DND-41 (cell line): ENCODE measurements at regions not wholly inside any gene's neighbourhood (a gene's known extent, or its start where the extent isn't known, plus 50 kb on each side); places are given as distances from the start of the nearest gene placed in this dataset.

Experiments
- ATAC-seq: fragments of 200-7000 bp; cut with Tn5 transposase; 3 replicates; pipeline ENCODE4 v1.9.1; 2021; ENCODE audit warnings: low read depth; ENCODE audit not compliant: insufficient read depth
- DNase-seq: peaks from one replicate; pipeline ENCODE4 v3.0.0-alpha.2; 2020
- H2AFZ ChIP-seq: 2 replicates; pipeline ENCODE4 v1.6.0; 2012; ENCODE audit warnings: low read depth, low read length
- H3K27ac ChIP-seq: 2 replicates; pipeline ENCODE4 v1.5.1; 2012; ENCODE audit warnings: low read length, inconsistent platforms
- H3K27me3 ChIP-seq: fragments of 200-600 bp; sonication (generic); 2 replicates; pipeline ENCODE4 v1.6.0; 2012; ENCODE audit warnings: low read length, mild to moderate bottlenecking, inconsistent platforms; ENCODE audit not compliant: insufficient read depth, poor library complexity
- H3K36me3 ChIP-seq: 2 replicates; pipeline ENCODE4 v1.5.1; 2012; ENCODE audit warnings: low read length, inconsistent platforms; ENCODE audit not compliant: insufficient read depth
- H3K4me1 ChIP-seq: 2 replicates; pipeline ENCODE4 v1.5.1; 2012; ENCODE audit warnings: mild to moderate bottlenecking, low read length; ENCODE audit not compliant: insufficient read depth
- H3K4me2 ChIP-seq: 2 replicates; pipeline ENCODE4 v1.6.0; 2012; ENCODE audit warnings: mild to moderate bottlenecking, moderate library complexity, low read length, inconsistent platforms; ENCODE audit not compliant: insufficient read depth
- H3K4me3 ChIP-seq, 2 experiments: fragments of 200-600 bp in 1 of 2; shearing (Covaris generic) in 1 of 2; 2 replicates each; pipeline ENCODE4 v1.5.1; 2012 to 2016; ENCODE audit warnings: inconsistent platforms in 2 of 2, low read length in 2 of 2, mild to moderate bottlenecking in 2 of 2, low read depth in 1 of 2, moderate library complexity in 1 of 2
- H3K79me2 ChIP-seq: 2 replicates; pipeline ENCODE4 v1.6.0; 2012; ENCODE audit warnings: low read length, inconsistent platforms; ENCODE audit not compliant: insufficient read depth
- H3K9ac ChIP-seq: 2 replicates; pipeline ENCODE4 v1.6.0; 2012; ENCODE audit warnings: low read depth, mild to moderate bottlenecking, inconsistent platforms, low read length, moderate library complexity
- H3K9me3 ChIP-seq: 2 replicates; pipeline ENCODE4 v1.5.1; 2012; ENCODE audit warnings: low read length, moderate library complexity, mild to moderate bottlenecking, inconsistent platforms; ENCODE audit not compliant: insufficient read depth, severe bottlenecking
- H4K20me1 ChIP-seq: 2 replicates; pipeline ENCODE4 v1.6.0; 2012; ENCODE audit warnings: low read length; ENCODE audit not compliant: insufficient read depth
- EZH2 ChIP-seq: IDR thresholded peaks from 3 replicates; pipeline ENCODE4 v1.6.1; 2012; ENCODE audit warnings: borderline replicate concordance, low read depth, mild to moderate bottlenecking, moderate library complexity, low read length, inconsistent platforms; ENCODE audit not compliant: severe bottlenecking
- TF ChIP-seq, protein P1 (sequence below): IDR thresholded peaks from 2 replicates; pipeline ENCODE4 v1.5.1; 2012; ENCODE audit warnings: borderline replicate concordance, low read length, moderate library complexity, mild to moderate bottlenecking; ENCODE audit not compliant: poor library complexity, severe bottlenecking; ENCODE audit errors: extremely low read depth

DNA sequence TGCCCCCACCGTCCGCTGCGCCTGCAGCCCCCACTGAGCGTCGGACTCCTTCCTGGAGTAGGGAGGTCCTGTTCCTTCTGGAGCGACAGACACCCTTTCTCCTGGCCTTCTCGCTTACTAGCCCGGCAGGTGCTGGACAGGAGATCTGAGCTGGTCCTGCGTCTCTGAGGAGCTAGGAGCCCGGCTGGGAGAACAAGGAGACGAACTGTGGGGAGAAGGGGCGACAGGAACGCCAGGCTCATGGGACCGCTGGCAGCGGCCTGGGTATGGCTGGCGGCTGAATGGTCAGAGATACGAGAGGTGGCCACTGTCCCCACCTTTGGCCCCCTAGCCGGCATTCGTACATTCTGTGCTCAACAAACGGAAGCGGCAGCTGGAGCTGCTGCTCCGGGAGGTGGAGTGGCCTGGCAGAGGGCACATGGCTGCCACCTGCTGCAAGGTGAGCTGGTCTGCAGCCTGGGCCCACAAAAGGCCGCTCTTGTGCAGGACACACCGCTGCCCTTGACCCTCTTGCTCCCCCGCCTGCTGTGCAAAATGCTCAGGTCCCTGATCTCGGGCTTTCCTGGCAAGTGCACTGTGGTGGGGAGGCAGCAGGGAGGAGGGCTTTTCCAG lies 2066.7 kb downstream of the TP53TG3F start:
- Histone ChIP-seq H2AFZ (no peak overlapping the region), H3K9ac (no peak overlapping the region), H3K9me3 (peaks cover 10% of the 10 kb centered on the region), H3K27me3 (no peaks in the 10 kb centered on the region), H3K4me3 (no peak overlapping the region), H3K4me1 (no peaks in the 10 kb centered on the region), H3K36me3 (no peaks in the 10 kb centered on the region), H3K79me2 (no peaks in the 10 kb centered on the region), H3K27ac (no peak overlapping the region), H4K20me1 (no peaks in the 10 kb centered on the region), H3K4me2 (no peak overlapping the region)
- DNase-seq (no peak), ATAC-seq (no peak)
- TF ChIP-seq, protein P1, sequence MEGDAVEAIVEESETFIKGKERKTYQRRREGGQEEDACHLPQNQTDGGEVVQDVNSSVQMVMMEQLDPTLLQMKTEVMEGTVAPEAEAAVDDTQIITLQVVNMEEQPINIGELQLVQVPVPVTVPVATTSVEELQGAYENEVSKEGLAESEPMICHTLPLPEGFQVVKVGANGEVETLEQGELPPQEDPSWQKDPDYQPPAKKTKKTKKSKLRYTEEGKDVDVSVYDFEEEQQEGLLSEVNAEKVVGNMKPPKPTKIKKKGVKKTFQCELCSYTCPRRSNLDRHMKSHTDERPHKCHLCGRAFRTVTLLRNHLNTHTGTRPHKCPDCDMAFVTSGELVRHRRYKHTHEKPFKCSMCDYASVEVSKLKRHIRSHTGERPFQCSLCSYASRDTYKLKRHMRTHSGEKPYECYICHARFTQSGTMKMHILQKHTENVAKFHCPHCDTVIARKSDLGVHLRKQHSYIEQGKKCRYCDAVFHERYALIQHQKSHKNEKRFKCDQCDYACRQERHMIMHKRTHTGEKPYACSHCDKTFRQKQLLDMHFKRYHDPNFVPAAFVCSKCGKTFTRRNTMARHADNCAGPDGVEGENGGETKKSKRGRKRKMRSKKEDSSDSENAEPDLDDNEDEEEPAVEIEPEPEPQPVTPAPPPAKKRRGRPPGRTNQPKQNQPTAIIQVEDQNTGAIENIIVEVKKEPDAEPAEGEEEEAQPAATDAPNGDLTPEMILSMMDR = no peak
- TF ChIP-seq EZH2 = no peak

DNA sequence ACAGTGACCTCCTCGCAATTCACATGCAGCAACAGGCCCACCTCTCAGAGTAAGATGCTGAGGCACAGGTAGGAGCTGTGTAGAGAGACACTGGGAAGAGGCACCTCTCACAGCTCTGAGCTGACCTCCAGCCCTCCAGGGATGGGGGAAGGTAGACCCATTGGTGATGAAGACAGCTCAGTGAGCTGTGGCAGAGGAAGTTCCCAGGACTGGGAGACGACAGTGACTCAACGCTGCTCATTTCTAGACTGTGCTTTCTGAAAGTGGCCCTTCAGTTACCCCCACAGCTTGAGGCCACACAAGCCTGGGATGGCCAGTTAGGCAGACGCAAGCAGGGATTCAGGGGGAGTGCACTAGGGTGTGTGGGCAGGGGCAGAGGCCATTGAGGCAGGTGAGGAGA lies 2073.2 kb downstream of the TP53TG3F start:
- peaks cover 9% of the 10 kb centered on the region for H3K9me3 ChIP-seq
- no peak overlapping the region for H2AFZ ChIP-seq
- no peaks in the 10 kb centered on the region for H3K27me3 ChIP-seq
- no peak for TF ChIP-seq EZH2
- H3K4me3 ChIP-seq = no peak overlapping the region
- no peaks in the 10 kb centered on the region for H4K20me1 ChIP-seq
- no peaks in the 10 kb centered on the region for H3K4me1 ChIP-seq
- no peak for DNase-seq
- H3K79me2 ChIP-seq = no peaks in the 10 kb centered on the region
- no peaks in the 10 kb centered on the region for H3K36me3 ChIP-seq
- H3K9ac ChIP-seq = no peak overlapping the region
- H3K27ac ChIP-seq = no peak overlapping the region
- ATAC-seq = no peak
- no peak overlapping the region for H3K4me2 ChIP-seq

DNA sequence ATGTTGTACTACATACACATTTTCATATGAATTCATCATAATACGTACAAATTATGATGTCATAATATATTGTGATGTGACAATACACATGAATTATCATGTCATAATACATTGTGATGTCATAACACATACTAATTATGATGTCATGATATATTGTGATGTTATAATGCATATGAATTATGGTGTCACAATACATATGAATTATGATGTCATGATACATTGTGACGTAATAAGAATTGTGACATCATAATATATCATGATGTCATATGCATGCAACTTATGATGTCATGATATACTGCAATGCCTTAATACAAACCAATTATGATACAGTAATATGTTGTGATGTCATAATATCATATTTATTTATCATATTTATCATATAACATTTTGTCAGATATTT lies 2074.3 kb downstream of the TP53TG3F start:
- Histone ChIP-seq H4K20me1 (no peaks in the 10 kb centered on the region), H2AFZ (no peak overlapping the region), H3K79me2 (no peaks in the 10 kb centered on the region), H3K9me3 (peaks cover 9% of the 10 kb centered on the region), H3K36me3 (no peaks in the 10 kb centered on the region), H3K9ac (no peak overlapping the region), H3K27ac (no peak overlapping the region), H3K27me3 (no peaks in the 10 kb centered on the region), H3K4me3 (no peak overlapping the region), H3K4me1 (no peaks in the 10 kb centered on the region), H3K4me2 (no peak overlapping the region)
- TF ChIP-seq EZH2 = no peak
- TF ChIP-seq, protein P1 = no peak
- DNase-seq = no peak
- ATAC-seq = no peak

DNA sequence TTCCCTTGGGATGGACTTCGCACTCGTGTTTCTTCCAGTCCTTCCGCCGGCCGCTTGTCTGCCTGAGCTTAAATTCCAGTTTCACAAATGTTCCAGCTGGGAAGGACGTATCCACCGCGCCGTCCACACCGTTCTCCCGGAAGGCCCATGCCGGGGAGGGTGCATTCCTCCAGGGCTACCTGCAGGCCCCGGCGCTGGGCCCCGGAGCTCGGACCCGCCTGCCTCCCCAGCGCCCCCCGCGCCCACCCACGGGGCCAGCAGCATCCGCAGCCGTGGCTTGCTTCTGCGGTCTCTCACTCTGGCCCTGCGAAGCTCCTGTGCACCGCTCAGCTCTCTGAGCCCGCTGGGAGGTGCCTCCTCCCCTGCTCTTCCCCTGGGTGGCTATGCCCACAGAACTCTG lies 2084.1 kb downstream of the TP53TG3F start:
- H3K4me2 ChIP-seq = no peak overlapping the region
- no peak overlapping the region for H3K9ac ChIP-seq
- no peak for TF ChIP-seq EZH2
- TF ChIP-seq, protein P1 = no peak
- no peaks in the 10 kb centered on the region for H3K4me1 ChIP-seq
- no peak overlapping the region for H2AFZ ChIP-seq
- no peaks in the 10 kb centered on the region for H3K79me2 ChIP-seq
- H3K27ac ChIP-seq = no peak overlapping the region
- H3K9me3 ChIP-seq = peaks cover 5% of the 10 kb centered on the region
- H3K27me3 ChIP-seq = no peaks in the 10 kb centered on the region
- ATAC-seq (no peak), DNase-seq (no peak)
- H3K36me3 ChIP-seq = no peaks in the 10 kb centered on the region
- no peak overlapping the region for H3K4me3 ChIP-seq
- H4K20me1 ChIP-seq = no peaks in the 10 kb centered on the region
